ENCODE measurements at regions not wholly inside any gene's neighbourhood (a gene's known extent, or its start where the extent isn't known, plus 50 kb on each side); places are given as distances from the start of the nearest gene placed in this dataset.
"Not testable (repeated sequence)": the region's sequence is repeated elsewhere in the genome, so short reads cannot be mapped to it uniquely, and the experiment has no call there.

GRCh38 chr3:197371591-197372046 lies 73.2 kb upstream of the DLG1 start:
- DNase-seq, result no peak

- no peak for DNase-seq
These were observed 71.1 kb upstream of the DLG1 start for GRCh38 chr3:197369545-197369944.

GRCh38 chr3:197368821-197369220 lies 70.4 kb upstream of the DLG1 start:
- DNase-seq, result no peak

GRCh38 chr3:197368330-197368729 lies 69.9 kb upstream of the DLG1 start:
- DNase-seq, result no peak

GRCh38 chr3:197367081-197367780 lies 68.8 kb upstream of the DLG1 start:
- peak in 19 of 56 donors; percentile 9 to 91 (median 33) for DNase-seq

- peak in 3 of 56 donors; percentile 35 to 52 (median 49) for DNase-seq
These were observed 68.1 kb upstream of the DLG1 start for GRCh38 chr3:197366301-197367044.

- no peak for DNase-seq
These were observed 67.2 kb upstream of the DLG1 start for GRCh38 chr3:197365586-197365985.

- DNase-seq, result peak in 8 of 56 donors; percentile 8 to 36 (median 14)
These were observed 66.1 kb upstream of the DLG1 start for GRCh38 chr3:197364410-197365071.

GRCh38 chr3:197363553-197364409 lies 65.4 kb upstream of the DLG1 start:
- DNase-seq, result no peak

GRCh38 chr3:197362081-197362480 lies 63.7 kb upstream of the DLG1 start:
- no peak for DNase-seq

- DNase-seq, result not testable (repeated sequence)
These were observed 61.7 kb upstream of the DLG1 start for GRCh38 chr3:197360095-197360494.

GRCh38 chr3:197359476-197359875 lies 61.1 kb upstream of the DLG1 start:
- DNase-seq, result not testable (repeated sequence)

GRCh38 chr3:197356741-197357140 lies 58.3 kb upstream of the DLG1 start:
- DNase-seq, result no peak

- DNase-seq, result peak in 34 of 56 donors; percentile 5 to 84 (median 44)
These were observed 57.9 kb upstream of the DLG1 start for GRCh38 chr3:197356275-197356674.

- DNase-seq, result no peak
These were observed 57.3 kb upstream of the DLG1 start for GRCh38 chr3:197355713-197356112.

GRCh38 chr3:197354568-197355001 lies 56.2 kb upstream of the DLG1 start:
- peak in 19 of 56 donors; percentile 2 to 52 (median 23) for DNase-seq

- no peak for DNase-seq
These were observed 55.6 kb upstream of the DLG1 start for GRCh38 chr3:197353867-197354567.

- DNase-seq, result no peak
These were observed 54.8 kb upstream of the DLG1 start for GRCh38 chr3:197353001-197353866.

- no peak for DNase-seq
These were observed 54.0 kb upstream of the DLG1 start for GRCh38 chr3:197352382-197352781.
